GM21723 (cell line): ENCODE measurements at regions not wholly inside any gene's neighbourhood (a gene's known extent, or its start where the extent isn't known, plus 50 kb on each side); places are given as distances from the start of the nearest gene placed in this dataset.

Source experiments
- ATAC-seq: cut with Tn5 transposase; IDR thresholded peaks from one replicate; pipeline ENCODE4 v1.9.1; 2021; ENCODE audit warnings: mild to moderate bottlenecking, moderate library complexity; ENCODE audit not compliant: unreplicated experiment

DNA sequence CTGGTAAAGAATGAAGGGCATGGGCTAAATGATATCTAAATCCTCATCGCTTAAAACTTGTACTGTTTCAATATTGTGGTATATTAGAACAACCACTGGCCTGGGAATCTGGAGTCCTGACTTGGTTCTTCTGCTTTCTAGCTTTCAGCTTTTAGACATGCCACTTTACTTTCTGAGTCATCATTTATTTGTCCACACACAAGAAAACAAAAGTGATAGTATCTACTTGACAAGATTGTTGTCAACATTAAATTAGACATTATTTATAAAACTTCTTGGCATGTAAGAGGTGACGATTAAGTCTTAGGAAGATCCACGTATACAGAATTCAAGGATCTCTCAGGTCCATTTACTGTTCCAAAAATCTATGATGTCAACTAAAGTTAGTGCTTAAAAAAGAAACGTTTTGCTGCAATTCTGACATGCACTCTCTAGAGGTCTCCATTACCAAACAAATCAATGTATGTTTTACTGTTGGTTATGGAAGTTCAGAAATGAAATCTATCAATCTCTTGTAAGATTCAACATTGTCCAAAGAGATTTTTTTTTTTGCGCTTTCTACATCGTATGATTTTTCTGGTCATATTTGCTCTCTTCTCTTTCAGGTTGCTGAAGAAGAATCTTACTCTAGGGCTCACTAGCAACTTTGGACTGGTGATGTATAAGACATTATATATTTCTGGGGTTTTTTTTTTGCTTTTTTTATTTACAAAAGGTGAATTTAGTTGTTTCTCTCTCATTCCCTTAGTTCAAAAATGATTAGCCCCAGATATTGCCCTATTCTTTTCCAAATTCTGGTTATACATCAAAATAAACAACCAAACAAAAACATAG is 53.6 kb upstream of the DYNC1I1 start:
- no peak for ATAC-seq

DNA sequence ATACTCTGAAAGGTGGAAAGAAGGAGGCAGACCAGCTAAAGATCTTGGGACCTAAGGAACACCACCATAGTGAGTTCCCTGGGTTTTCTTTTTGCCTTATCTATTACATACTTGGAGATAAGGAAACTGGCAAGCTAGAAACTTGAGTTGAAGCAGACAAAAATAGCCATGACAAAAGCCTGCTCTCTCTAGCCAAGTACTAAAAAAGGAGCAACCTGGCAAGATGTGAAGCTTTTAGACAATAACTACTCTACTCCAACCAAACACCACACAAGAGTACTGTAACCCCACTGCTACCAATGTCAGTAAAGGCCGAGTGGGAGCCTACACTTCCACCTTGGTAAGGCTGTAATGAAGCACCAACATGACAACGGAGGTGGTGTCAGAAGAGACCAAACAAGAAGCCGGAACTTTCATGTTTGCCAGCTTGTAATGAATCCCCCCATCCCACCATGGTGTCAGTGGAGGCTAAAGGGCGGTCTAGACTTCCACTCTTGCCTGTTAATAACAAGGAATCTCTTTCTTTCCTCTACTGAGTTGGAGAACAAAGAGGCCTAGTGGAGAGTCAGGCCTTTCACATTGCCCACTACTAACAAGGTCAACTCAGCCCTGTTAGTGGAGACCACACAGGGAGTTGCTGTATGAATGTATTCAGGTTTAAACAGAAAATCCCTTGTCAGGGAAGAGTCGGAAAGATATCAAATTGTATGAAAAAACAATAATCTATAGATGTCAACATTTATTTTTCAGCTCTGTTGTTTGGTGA is 55.8 kb upstream of the DYNC1I1 start:
- no peak for ATAC-seq

DNA sequence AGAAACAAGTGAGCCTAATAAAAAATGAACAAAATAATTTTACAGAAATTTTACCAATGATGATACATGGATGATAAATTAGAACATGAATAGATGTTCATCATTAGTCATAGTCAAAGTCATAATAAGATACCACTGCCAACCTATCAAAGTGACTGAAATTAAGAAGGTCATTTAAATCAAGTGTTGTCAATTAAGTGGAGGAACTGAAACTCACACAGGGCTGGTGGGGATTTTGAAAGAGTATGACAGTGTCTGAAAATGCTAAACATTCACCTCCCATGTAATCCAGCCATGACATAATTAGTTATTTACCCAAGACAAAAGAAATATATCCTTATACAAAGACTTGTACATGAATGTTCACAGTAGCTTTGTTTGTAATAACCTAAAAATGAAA is 57.1 kb upstream of the DYNC1I1 start:
- ATAC-seq: peak; percentile 87

DNA sequence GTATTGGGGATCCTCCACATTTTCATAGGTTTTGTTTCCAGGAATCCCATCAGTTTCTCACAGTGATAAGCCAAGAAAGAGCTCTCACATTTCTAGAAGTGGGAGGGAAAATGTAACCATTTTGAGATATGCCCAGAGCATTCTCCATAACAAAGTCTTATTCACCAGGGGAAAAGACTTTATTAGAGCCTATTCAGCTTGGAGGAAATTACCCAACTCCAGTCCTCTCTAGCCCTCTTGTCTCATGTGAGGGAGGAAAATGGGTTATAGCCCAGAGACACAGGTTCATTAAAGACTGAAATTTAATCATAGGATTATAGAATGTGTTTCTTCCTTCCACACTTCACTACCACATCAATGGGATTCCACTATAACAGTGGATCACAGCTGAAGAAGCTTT is 61.6 kb upstream of the DYNC1I1 start:
- ATAC-seq: no peak

DNA sequence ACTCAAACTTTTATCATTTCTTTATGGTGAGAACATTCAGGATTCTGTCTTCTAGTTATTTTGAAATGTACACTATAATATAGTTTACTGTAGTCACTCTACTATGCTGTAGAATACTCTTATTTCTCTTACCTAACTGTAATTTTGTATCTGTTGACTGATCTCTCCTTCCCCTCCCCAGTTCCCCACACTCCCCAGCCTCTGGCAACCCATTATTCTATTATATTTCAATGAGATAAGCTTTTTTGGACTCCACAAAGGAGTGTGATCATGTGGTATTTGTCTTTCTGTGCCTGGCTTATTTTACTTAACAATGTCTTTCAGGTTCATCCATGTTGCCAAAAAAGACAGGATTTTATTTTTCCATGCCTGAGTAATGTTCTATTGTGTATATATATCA is 71.4 kb upstream of the DYNC1I1 start:
- ATAC-seq: no peak

DNA sequence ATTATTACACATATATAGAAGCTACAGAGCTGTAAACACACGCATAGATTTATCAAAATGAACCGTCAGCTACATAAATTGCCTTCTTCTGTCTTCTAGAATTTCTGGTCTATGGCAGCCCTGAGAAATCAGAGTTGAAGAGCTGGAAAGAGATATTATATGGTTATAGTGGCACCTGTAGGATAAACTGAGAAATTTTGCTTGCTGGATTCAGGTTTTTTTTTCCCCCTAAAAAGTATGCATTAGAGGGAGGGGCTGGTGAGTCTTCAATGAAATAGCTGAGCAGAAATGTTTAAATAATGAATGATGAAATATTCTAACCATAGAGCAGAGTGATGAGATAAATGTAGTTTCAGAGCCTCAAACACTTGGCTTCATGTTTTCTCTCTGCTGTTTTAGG is 78.0 kb upstream of the DYNC1I1 start:
- no peak for ATAC-seq

DNA sequence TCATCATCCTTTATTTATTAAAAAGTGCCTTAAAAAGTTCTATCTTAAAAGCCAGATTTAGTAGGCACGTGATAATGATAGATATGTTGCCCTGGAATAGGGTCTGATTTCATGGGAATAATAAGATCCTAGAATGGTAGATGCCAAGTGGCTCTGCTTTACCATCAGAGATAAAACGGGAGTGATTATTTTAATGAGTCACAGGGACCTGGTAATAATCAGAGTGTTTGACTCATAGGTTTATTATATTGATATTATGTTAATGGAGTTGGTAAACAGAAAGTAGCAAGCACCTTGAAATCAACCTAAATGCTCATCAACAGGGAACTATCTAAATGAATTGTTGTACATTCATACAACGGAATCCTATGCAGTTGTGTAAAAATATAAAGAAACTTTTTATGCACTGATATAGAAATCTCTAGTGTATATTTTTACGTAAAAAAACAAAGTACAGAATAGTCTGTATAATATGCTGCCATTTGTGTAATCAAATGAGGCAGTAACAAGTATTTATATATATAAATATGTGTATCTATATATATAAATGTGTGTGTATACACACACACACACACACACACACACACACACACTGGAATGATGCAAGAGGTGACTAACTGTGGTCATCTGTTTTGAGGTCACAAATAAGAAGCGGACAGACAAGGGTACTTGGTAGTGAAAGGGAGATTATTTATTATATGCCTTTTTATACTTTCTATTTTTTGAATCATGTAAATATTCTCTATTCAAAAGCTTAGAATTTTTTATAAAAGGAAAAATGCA is 78.6 kb upstream of the DYNC1I1 start:
- ATAC-seq: no peak

DNA sequence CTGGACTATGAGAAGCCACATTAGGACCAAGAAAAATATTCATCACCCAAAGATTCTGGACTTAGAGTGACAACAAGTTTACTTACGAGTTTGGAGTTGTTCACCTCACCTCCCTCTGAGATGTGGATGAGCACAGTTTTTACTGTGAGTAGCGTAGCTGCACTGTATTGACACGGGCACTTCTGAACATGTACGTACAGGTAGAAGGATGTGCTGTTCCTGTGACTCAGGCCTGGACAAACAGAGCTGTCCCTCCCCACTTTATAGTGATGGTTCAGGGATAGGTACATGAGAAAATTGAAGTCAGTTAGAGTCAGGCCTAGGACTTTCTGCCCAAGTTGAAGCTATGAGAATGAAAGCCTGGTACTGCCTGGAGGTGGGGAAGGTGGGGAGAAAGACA is 80.9 kb upstream of the DYNC1I1 start:
- ATAC-seq: no peak

DNA sequence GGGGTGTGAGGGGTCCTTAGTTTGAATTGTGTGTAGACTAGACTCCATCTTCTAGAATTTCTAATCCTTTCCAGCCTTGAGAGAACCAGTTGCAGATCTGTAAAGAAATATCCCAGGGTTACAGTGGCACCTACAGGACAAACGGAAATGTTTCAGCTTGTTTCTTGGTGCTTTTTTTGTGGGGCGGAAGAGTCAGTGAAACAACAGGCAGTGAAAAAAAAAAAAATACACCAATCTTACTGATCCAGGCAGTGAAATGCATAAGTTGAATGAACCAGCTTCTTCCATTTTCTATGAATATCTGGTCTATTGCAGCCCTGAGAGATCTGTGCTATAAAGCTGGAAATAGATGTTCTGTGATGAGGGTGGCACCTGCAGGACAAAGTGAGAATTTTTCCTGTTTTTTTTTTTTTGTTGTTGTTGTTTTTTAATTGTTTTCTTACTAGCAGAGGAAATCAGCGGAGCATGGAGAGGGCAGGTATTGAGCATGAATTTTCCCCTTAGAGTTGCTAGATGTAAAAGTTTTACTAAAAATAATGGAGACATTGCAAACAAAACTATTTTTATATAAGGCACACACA is 81.9 kb upstream of the DYNC1I1 start:
- ATAC-seq: peak; percentile 83

DNA sequence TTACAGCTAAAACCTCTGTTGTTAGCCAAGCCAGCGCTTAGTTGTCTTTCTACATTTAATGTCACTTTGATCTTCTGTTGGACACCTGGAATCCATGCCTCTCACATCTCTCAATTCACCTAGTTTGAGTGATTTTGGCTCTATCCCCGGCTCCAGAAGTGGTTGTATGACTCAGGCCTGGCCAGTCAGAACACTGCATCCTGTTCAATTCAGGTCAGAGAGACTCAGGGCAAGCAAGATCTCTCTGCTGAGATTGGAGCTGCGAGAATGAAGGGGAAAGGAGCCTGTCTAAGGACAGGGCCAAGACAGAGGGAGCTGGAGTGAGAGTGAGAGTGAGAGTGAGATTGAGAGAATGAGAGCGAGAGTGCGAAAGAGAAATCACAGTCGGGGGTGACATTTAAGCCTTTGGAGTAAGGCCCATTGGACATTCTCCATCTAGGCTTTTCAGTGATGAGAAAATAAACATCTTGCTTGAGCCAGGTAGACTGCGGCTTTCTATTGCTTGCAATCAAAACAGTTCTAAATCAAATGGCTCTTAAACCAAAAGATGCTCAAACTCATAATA is 83.3 kb upstream of the DYNC1I1 start:
- no peak for ATAC-seq

DNA sequence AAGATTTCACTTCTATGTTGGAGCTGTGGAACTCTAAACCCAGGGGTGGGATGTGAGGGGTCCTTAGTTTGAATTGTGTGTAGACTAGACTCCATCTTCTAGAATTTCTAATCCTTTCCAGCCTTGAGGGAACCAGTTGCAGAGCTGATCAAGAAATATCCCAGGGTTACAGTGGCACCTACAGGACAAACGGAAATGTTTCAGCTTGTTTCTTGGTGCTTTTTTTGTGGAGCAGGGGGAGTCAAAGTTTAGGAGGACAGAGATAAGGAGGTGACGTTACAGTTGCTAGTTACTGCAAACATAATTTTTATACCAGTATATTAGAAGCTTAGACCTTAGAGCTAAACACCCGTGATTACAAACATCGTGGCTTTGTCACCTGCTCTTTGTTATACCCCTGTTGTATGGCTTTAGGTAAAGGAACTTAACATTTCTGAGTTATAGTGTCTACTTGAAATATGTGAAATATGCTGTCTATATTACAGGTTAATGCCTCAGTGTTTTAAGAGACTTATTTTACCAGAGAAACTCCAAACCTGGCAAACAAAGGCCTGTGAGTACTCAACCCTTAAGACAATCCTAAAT is 84.5 kb upstream of the DYNC1I1 start:
- no peak for ATAC-seq

DNA sequence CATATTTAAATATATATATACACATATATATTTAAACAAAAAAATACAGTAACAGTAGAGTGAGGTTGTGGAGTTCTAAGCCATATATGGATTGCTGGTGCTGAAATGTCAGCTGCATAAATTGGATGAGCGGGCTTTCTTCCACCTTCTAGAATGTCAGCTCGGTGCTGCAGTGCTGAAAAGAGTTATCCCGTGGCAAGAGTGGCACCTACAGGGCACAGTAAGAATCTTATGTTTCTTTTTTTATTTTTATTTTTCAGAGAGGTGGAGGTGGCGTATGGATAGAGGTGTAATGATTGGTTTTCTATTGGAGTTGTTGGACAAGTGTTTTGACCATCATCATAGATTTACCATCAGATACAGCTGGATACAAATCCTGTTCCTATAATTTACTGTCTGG is 86.2 kb upstream of the DYNC1I1 start:
- ATAC-seq: no peak

DNA sequence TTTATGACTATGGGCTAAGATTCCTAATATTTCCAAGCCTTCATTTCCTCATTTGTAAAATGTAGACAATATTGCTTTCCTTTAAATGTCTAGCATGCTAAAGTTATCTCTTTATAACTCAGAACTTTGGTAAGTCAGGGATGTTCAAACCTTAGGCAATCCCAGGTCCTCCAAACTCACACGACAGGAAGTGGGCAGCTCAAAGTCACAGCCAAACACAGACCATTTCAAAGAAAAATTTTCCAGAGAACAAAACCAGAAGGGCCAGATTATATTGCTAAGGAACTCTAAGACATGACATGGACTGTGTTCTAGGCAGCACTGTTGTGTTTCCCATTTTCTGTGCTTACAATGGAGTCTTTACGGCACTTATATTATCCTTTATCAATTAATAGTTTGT is 87.8 kb upstream of the DYNC1I1 start:
- ATAC-seq: no peak

DNA sequence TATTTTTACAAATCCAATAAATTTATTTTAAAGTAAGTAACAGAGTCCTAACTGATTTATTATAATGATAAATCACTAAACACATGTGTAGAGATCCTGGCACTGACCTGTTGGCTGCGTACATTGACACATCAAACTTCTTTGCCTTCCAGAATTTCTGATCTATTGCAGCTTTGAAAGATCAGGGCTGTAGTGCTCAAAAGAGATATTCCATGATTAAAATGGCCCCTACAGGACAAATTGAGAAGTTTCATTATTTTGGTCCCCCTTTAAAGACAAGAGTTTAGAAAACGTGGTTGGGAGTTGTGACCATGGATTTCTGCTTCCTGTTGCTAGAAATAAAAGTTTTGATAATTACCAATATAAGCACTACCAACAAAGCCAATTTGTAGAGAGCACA is 87.7 kb upstream of the PDK4 start:
- no peak for ATAC-seq

DNA sequence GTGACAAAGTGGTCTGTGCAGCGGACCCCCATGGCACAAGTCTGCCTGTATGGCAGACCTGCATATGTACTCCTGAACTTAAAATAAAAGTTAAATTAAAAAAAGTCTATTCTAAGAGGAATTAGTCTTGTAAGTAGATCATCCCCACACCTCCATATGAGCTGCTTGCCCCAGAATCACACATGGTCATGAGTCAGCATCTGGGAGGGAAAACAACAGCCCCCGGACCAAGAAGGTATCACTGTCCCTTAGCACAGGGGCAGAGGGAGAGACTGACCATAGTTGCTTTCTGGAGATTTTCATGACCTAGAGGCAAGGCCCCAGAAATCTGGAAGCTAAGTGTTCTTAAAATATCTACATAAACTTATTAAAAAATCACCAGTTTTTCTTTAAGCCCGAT is 86.6 kb upstream of the PDK4 start:
- ATAC-seq: no peak

DNA sequence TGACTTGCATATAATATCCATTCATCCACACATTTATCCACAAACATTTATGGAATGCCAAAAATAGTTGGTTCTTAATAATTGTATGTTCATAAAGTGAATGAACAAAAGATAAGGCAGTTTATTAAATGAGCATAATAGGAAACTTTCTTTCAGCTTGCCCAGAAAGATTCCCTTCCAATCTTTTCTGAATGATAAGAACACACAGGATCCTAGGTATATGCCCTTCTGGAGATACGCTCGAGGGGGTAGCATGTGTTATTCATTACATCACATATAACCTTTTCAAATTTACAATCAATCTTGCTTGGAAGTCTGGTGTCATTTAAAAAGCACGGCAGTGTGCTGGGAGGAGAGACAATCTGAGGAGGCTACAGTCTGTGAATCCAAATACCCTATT is 80.4 kb upstream of the PDK4 start:
- no peak for ATAC-seq

DNA sequence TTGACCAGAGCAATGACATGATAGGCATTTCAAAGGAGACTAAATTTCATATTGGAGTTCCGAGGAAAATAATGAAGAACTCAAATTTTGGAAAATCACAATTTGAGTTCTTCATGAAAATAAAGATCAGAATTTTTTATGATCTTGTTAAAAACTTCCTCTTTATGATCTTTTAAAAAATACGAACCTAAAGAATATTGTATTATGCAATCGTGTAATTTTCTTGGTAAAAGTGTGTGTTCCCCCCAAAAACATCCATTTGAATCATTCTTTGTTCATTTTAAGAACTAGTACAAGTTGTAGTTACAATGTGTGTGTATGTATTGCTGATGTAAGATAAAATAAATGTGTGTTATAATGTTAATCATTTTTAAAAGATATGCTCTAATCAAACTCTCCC is 79.3 kb upstream of the PDK4 start:
- ATAC-seq: no peak

DNA sequence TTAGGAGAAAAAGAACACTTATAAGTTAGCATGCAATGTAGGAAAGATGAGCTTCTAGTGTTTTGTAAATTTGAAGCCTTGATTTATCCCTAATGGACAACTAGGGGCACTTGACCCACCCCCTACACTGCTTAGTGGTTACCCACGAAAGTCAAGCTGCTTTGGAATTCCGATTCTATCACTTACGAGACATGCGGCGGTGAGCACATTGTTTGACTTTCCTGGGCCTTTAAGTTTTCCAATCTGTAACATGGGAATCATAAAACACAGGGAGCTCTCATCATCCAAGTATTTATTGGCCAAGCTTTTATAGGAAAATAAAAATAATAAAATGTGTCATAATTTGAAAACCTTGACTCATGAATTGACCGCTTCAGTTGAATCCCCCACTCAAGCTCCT is 78.7 kb upstream of the PDK4 start:
- no peak for ATAC-seq

DNA sequence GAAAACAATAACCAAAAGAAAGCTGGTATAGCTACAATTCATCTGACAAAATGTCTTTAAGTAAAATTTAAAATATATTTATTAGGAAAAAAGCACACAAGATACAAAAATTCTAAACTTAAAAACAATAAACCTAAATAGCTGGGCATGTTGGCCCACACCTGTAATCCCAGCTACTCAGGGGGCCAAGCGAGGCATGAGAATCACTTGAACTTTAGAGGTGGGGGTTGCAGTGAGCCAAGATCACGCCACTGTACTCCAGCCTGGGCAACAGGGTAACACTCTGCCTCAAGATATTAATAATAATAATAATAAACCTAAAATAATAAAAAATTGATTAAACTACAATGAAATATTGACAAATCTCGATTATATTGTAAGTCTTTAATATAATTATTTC is 77.8 kb upstream of the PDK4 start:
- ATAC-seq: no peak

DNA sequence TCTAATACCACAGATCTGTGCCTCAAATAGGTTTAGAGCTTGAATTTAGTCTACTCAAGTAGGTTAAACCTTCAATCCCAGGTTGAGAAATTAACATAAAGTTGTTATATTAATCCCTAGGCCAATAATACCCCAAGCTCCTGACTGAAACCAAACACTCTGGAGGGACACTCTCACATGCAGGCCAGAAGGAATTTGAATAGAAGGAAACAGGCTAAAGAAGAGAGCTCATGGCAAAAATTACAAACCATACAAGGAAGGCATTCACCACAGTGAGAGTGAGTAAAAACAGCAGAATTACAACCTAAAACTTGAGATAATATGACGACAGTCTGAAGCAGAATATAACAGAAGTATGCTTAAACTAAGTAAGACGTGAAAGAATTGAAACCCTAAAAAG is 76.1 kb upstream of the PDK4 start:
- ATAC-seq: no peak

DNA sequence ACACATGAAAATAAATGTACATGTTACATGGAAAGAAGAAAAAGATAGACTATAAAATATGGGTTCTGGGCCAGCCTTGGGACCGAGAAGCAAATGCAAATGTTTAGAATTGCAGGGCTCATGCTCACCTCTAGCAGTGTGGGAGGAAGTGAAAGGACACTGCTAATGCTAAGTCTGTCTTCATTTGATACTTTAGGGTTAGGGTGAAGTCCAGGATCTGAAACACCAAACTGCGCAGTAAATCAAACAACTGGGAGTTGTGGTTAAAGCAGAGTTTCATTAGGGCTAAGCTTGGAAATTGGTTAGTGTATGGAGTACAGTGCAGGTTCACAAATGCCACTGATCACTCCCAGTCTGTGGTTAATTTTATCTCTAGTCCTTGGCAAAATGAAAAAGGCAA is 73.2 kb upstream of the PDK4 start:
- peak; percentile 61 for ATAC-seq
